CD1c-positive myeloid dendritic cell (primary cell): ENCODE measurements at regions not wholly inside any gene's neighbourhood (a gene's known extent, or its start where the extent isn't known, plus 50 kb on each side); places are given as distances from the start of the nearest gene placed in this dataset.
"Not testable (repeated sequence)": the region's sequence is repeated elsewhere in the genome, so short reads cannot be mapped to it uniquely, and the experiment has no call there.

Source experiments
- DNase-seq: peaks from one replicate; pipeline ENCODE4 v3.0.0-alpha.2; 2016; ENCODE audit errors: extremely low spot score

GRCh38 chr2:172259827-172260226, 157.1 kb upstream of the DLX2 start:
- DNase-seq: no peak

GRCh38 chr2:172260336-172260735, 157.6 kb upstream of the DLX2 start:
- DNase-seq: no peak

GRCh38 chr2:172261292-172261691, 158.6 kb upstream of the DLX2 start:
- DNase-seq: no peak

- DNase-seq: no peak
These were observed 159.8 kb upstream of the DLX2 start for GRCh38 chr2:172262486-172262885.

- not testable (repeated sequence) for DNase-seq
These were observed 162.1 kb upstream of the DLX2 start for GRCh38 chr2:172264820-172265219.

- not testable (repeated sequence) for DNase-seq
These were observed 157.7 kb upstream of the ITGA6 start for GRCh38 chr2:172269507-172270244.

GRCh38 chr2:172270278-172271079, 156.9 kb upstream of the ITGA6 start:
- no peak for DNase-seq

GRCh38 chr2:172273910-172274571, 153.3 kb upstream of the ITGA6 start:
- no peak for DNase-seq

GRCh38 chr2:172275239-172275638, 152.1 kb upstream of the ITGA6 start:
- no peak for DNase-seq

- no peak for DNase-seq
These were observed 150.4 kb upstream of the ITGA6 start for GRCh38 chr2:172276961-172277360.

- no peak for DNase-seq
These were observed 148.7 kb upstream of the ITGA6 start for GRCh38 chr2:172278667-172279066.

GRCh38 chr2:172279214-172279613, 148.2 kb upstream of the ITGA6 start:
- no peak for DNase-seq

GRCh38 chr2:172279813-172280212, 147.6 kb upstream of the ITGA6 start:
- DNase-seq: peak; percentile 33

- DNase-seq: peak; percentile 90
These were observed 146.6 kb upstream of the ITGA6 start for GRCh38 chr2:172280571-172281361.

GRCh38 chr2:172281648-172282570, 145.5 kb upstream of the ITGA6 start:
- no peak for DNase-seq

- DNase-seq: peak; percentile 67
These were observed 144.4 kb upstream of the ITGA6 start for GRCh38 chr2:172282944-172283343.

GRCh38 chr2:172283476-172283875, 143.9 kb upstream of the ITGA6 start:
- no peak for DNase-seq

- DNase-seq: no peak
These were observed 143.2 kb upstream of the ITGA6 start for GRCh38 chr2:172284209-172284608.

GRCh38 chr2:172285010-172285621, 142.3 kb upstream of the ITGA6 start:
- peak; percentile 75 for DNase-seq

- no peak for DNase-seq
These were observed 141.6 kb upstream of the ITGA6 start for GRCh38 chr2:172285760-172286159.
